DMS114 treated with DMSO at 0.1 percent for 48 hours (cell line): ENCODE measurements at regions not wholly inside any gene's neighbourhood (a gene's known extent, or its start where the extent isn't known, plus 50 kb on each side); places are given as distances from the start of the nearest gene placed in this dataset.

Source experiments
- DNase-seq: peaks from one replicate; lab custom pipeline; 2025; ENCODE audit not compliant: unreplicated experiment; lab: John Stamatoyannopoulos, UW

DNA sequence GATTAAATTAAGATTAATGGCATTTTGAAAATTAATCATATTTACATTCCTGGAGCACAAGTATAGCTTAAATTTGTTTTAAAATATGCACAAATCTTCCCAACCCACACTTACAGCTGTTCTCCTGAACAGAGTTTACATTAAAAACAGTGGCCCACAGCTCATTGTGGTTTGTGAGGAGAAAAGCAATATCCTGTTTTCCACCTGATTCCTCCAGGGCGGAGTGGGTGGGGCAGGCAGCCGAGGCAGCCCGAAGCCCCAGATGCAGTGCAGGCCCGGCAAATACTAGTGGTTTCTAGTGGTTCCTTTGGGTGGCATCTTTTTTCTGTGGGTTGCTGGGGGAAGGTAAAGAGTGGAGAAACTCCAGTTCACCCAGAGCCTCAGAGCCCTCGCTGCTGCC lies 280.8 kb downstream of the ARHGAP12 start:
- DNase-seq = no peak

DNA sequence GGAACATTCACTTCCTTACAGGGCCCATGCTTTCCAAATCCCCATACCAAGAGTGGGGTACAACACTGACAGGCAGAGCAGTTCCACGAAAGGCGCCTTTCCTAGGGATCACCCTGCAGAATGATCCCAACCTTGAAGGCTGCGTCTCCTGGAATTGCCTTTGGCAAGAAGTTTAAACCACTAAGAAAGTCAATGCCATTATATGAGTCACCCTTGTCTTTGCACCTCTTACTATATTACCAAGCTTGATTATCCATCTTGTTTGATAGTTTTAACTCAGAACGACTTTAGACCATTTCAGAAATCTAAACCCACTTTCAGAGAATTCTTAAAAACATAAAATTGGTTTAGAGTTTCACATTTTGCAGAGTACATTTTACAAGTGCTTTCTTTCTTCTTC lies 282.1 kb downstream of the ARHGAP12 start:
- no peak for DNase-seq

DNA sequence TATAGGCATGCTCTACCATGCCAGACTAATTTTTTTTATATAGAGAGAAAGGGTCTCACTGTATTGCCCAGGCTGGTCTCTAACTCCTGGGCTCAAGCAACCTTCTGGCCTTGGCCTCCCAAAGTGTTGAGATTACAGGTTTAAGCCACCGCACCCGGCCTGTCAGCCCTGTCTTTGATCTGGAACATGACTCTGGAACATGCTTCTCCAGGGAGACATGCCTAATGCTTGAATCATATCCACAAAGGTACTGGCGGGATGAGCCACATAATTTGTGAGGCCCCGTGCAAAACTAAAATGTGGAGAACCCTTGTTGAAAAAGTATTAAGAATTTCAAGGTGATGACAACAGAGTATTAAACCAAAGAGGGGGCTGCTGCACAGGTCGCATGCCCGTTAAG lies 282.8 kb downstream of the ARHGAP12 start:
- DNase-seq = no peak

DNA sequence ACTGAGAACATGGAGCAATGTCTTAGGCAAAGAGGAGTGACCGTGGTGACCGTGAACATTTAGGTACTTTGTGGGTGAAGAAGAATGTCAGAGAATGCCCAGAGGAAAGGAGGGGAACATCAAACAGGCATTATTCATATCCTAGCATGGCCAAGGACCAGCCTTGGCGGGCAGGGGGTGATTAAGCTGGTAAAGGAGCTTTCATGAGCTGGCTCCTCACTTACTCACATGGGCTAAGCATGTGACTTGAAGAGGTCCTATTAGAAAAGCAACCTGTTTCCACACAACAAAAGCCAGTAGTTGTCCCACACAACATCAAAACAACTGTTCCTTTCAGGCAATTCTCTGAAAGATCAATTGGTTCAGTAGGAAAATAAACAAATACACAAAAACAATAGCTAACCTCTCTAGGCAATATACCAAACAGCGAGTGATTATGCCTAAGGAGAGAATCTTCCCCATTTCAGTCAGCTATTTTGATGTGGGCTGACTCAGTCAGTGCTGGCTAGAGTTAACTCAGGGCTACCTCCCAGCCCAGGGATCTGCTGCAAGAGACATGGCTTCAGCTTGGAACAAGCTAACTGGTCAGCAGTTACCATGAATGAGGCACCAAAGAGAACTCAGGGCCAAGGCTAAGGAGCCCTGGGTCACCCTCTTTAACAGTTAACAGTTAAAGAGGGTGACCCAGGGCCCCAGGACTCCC lies 283.5 kb downstream of the ARHGAP12 start:
- no peak for DNase-seq

DNA sequence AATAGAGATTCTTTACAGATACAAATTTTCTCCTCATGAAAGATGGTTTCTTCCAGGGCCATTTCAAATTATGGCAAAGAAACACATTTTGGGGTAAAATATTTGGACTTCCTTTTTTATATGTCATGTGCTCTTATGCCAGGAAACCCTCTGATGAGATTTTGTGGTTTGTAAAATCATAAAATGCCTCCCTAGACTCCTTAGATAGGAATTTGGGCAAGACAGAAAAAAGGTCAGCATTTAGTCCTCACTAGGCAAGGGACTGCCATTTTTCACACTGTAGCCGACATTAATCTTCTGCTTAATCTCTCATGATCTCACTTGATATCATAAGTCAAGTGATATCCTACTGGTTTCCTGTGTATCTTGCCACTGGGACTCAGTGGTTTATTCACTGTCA lies 286.4 kb downstream of the ARHGAP12 start:
- DNase-seq = no peak

DNA sequence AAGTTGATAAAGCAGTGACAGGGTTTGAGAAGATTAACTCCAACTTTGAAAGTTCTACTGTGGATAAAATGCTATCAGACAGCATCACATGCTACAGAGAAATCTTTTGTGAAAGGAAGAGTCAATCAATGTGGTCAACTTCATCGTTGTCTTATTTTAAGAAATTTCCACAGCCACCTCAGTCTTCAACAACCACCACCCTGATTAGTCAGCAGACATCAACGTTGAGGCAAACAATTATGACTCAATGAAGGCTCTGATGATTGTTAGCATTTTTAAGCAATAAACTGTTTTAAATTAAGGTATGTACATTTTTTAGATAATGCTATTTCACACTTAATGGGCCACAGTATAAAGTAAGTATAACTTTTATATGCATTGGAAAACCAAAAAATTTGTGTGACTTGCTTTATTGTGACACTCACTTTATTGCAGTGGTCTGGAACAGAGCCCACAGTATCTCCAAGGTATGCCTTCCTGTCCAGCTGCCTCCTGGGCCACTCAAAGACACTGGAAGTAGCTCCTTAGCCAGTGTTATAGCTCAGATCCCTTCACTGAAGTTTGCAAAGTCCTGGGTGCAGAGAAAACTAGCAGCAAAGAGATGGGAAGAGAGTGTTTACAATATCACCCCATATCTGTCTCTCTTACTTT lies 293.1 kb downstream of the ARHGAP12 start:
- no peak for DNase-seq

DNA sequence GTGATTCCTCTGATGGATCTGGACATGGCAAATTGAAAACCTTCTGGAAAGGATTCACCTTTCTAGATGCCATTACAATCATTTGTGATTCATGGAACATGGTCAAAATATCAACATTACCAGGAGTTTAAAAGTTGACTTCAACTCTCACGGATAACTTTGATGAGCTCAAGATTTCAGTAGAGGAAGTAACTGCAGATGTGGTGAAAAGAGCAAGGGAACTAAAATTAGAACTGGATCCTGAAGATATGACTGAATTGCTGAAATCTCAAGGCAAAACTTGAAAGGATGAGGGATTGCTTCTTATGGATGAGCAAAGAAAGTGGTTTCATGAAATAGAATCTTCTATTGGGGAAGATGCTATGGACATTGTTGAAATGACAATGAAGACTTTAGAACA lies 293.6 kb downstream of the ARHGAP12 start:
- no peak for DNase-seq

DNA sequence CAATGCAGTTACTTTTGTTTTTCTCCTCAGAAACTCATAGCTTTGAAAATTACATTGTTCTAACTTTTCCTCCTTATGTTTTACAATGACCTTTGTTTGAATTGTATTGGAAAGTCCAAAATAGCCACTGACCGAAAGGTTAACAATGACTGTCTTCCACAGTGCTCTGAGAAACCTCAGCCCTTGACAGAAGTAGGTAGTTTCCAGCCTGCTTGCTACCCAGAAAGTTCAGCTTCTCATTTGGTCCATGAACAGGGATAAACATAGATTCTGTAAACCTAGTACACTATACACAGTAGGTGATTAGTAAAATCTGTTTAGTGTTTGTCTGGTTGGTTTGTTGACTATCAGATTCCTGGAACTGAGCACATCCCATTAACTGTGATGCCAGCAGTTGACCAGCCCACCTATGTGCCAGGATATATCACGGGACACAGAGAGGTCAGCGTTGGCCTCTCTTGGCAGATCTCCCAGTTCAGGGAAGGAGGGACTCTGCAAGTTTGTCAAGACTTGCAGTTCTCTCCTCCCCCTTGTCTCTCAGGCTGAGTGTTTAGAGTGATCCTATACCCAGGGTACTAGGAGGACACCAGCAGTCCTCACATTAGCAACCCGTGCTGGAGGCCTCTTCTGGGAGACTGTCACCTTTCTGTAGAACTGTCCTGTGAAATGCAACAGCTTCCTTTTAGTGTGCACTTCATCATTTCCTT lies 297.6 kb downstream of the ARHGAP12 start:
- no peak for DNase-seq

DNA sequence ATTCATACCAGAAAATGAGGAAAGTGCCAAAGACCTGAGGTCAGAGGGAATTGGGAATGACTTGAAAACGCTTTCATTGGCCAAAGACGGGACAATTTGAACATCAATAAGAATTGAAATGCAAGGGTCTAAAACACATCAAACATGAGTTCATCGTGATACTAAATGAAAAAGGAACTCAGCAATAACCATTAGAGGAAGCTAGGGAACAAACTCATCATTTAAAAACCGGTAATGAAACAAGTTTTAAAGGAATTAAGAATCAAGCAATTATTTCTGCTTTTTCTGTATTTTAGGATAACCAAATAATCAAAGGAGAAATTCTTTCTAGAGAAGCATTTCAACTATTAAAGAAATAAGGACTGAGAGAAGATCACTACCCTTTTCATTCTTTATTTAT lies 303.1 kb downstream of the ARHGAP12 start:
- DNase-seq = no peak

DNA sequence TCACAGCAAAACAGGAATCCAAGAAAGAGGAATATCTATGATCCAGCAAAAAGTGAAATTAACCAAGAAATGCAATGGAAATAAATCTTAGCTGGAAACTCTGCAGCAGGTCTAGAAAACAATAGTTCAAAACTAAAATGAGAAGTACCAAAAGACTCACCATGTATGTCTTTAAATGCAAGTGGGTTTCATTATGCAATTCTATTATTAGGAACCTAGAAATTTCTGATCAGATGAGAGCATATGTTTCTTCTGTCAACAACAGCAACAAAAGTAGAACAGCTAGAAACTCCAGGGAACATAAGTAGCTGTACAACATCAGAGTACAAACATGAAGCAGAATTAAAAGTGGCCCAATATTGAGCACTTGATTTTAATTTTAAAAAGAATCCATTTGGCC lies 304.0 kb downstream of the ARHGAP12 start:
- no peak for DNase-seq

DNA sequence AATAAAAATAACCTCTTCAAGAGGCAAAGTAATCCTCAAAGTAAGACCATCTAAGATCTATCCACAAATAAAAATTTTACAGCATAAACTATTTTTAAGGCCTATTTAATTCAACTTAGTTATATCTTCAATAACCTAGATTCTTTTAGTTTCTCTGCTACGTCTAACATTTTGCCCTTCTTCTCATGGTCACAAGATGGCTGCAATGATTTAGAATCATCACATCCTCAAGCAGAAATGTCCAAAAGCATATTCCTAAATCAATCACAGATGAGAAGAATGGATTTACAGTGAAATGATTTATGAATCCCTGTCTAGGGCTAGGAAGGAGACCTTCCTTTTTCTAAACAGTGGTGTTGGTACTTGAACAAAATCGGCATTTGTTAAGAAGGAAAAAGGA lies 304.7 kb downstream of the ARHGAP12 start:
- DNase-seq = no peak

DNA sequence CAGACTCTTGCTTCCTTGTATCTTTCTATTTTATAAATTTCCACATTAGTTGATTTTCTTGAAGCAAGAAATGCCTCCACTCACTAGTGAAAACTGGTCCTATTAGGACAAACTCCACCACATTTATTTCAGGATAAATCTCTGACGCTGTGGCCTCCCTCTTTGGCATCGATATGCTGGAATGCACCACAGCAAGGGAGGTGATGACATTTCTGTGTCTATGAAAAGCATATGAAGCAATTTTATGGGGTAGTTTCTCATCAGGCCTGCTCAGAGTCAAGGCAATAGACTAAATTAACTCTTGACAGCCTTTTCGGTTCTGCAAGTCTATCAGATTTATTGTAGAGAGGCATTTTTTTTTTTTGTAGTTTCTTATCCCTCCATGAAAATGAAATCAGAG lies 304.4 kb downstream of the ZEB1 start:
- no peak for DNase-seq

DNA sequence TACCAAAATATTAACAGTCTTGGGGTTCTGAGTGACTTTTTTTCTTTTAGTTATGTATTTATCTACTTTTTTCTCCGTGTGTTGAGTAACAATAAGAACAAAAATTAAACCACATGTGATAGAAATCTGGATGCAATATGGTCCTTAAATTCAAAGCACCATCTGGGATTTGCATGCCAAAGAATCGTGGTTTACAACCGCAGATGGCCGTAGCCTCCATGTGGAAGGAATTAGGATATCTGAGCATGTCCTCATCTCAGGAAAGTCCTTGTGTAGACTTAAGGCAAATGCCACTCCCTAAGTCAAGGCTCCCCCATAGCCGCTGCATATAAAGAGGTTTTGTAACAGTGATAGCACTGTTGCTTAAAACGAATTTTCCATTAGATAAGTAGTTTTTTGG lies 304.0 kb downstream of the ZEB1 start:
- DNase-seq = no peak

DNA sequence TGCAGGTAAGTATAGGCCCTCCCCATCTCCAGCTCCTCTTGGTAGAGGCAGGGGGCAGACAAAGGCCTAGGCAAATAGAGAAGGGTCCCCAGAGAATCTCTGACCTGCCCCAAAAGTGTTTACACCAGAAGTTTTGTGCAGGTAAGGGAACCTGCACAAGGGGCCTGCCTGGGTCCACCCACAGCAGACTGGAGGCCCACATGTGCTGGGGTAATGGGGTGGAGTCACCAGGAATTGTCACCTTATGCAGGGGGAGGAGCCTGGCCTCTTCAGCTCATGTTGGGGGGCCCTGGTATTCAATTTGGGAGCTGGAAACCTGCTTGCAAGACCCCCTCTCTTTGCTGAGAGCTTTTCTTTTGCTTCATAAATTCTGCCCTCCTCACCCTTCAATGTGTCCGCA lies 302.7 kb downstream of the ZEB1 start:
- DNase-seq = no peak

DNA sequence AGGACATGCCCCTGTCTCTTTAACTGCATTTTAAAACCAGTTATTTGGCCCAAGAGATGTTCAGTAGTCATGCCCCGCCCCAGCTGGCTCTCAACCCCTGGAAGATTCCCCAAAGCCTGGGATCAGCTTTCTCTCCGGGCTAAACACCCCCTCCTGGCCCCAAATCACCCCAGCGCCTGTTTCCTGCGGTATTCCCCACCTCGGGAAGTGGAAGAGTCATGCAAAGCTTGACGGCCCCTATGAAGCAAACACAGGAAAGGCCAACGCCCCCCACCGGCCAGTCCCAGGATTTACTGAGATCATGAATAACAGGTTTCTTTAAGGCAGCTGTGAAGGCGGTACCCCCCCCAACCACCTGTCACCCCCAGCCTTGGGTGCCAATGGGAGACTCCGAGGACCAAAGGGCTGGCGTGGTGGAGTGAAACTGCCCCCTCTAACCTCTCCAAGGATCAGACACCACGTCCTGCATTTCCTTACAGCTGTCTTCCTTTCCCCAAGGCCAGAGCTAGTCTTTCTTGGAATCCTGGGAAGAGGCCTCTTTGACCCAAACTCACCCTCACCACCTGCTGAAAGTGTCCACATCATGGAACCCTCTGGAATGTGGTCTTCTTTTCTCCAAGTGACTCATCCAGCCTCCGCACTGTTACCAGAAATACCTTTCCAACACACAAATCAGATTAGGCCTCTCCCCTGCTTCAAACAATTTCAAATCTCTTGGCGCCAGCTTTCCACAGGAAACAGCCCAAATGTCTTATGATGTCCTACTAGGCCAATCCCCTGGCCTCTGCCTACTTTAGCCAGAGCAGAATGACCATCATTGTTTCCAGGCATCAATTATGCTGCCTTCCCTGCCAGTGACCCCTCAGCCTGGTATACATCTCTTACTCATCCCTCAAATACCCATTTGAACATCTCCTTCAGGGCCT lies 301.5 kb downstream of the ZEB1 start:
- DNase-seq = no peak

DNA sequence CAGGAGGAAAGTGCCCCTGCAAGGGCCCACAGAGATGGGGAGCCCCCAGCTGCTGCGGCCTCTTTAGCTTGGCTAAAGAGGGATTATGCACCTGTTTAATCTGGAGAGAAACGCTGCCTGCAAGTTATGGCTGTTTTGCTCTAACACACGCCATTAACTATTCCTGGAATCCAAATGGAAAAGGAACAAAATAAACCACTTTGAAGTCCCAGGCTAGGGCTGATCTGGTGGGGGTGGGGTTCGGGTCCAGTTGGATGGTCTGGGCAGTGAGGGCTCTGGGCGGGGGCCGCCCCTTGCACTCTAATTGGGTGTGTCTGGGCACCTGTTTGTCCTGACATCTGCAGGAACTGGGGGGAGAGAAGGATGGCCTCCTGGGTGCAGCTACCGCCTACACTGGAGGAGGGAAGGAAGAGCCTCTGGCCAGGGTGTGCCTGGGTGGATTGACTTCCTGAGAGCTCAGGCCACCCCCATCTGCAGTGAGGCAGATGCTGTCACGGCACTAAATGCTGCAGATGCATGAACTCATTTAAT lies 300.6 kb downstream of the ZEB1 start:
- DNase-seq = no peak

DNA sequence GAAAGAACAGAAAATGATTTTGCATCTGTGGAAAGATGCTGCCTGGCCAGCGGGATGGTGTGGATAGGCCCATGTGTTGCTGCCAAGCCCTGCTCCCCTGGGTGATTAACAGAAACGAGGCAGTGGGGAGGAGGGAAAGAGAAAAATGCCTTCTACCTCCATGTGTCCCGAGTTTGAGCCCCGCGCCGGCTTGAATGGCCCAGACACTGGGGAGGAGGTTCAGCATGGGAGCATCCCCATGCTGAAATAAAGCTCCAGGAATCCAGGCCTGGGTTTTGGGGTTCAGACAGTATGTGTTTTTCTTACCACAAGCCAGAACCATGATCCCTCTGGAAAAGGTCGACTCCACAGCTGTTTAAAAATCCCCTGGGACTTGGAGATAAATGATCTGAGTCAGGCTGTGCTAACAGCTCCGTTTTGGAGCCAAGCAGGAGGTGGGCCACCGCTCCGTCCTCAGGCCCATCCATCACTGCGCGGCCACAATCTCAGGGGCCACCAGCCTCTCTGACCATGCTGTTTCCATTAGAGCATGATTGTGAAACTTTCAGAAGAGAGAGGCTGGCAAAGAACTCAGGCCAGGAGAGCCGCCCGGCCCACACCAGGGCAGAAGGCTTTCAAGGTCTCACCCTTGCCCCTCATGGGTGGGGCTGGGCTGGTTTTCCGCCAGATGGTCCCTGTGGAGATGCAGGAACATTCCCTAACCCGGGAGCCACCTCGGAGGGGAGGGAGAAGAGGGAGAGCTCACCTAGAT lies 299.7 kb downstream of the ZEB1 start:
- no peak for DNase-seq

DNA sequence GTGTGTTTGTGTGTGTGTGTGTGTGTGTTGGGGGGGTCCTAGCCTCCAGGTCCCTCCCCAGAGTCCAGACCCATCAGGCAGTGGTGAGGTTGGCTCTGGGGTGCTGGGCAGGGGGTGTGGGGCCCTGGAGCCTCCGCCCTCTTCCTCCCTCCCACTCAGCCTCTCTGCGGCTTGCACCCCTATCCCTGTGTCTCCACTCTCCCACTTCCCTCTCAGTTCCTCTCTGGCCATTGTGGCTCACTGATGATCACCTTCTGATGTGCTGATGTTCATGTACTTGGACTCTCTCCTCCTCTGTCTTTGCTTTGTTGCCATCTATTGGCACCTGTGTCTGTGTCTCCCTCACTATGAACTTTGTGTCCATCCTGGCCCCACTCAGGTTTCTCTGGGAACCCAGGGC lies 298.7 kb downstream of the ZEB1 start:
- DNase-seq = no peak

DNA sequence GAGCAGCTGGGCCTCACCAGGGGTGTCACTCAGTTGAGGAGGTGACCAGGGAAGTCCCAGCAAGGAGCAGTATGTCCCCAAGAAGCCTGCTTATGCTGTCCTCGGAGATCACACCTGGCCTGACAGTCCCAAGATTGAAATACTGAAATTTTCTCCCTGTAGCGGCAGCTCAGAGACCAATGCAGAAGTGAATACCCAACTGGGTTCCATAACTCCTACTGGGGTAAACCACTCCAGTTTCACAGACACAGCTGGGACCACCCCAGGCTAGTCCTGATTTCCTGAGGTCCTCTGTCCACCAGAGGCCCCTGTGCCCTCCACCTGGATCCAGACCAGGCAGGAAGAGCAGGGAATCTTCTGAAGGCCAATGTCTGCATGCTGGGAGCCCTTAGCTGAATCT lies 298.1 kb downstream of the ZEB1 start:
- no peak for DNase-seq

DNA sequence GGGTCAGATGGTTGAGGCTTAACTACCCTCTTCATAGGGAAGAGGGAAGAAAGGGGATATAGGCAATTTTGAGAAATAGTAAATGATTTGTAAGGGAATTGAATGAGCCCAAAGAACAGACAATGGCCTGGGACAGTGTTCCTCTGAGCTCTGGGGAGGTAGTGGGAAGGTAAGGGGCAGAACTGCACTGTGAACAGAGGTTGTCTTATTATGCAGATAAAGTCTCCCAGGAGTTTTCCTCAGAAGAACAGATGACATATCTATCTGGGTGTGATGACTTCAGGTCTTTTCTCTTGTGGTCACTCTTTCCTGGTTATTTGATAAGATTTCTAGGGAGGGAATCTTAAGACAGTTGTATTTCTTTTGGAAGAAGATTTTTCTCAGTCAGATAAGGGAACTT lies 296.1 kb downstream of the ZEB1 start:
- DNase-seq = no peak
